GM20000 (cell line): ENCODE measurements at regions not wholly inside any gene's neighbourhood (a gene's known extent, or its start where the extent isn't known, plus 50 kb on each side); places are given as distances from the start of the nearest gene placed in this dataset.

Source experiments
- DNase-seq: peaks from one replicate; pipeline ENCODE4 v3.0.0; 2012; ENCODE audit warnings: low spot score
- CTCF ChIP-seq: IDR thresholded peaks from 2 replicates; pipeline ENCODE4 v1.5.1; 2012; ENCODE audit warnings: mild to moderate bottlenecking, control low read depth; ENCODE audit errors: extremely low read depth, missing control alignments

- peak; percentile 10 for DNase-seq
- peak; percentile 32 for TF ChIP-seq CTCF
These were observed 78.7 kb upstream of the DCLK2 start for GRCh38 chr4:149999485-150000074.

GRCh38 chr4:150001815-150002214 is 76.4 kb upstream of the DCLK2 start:
- no peak for DNase-seq
- TF ChIP-seq CTCF, result no peak

- DNase-seq, result no peak
- no peak for TF ChIP-seq CTCF
These were observed 75.7 kb upstream of the DCLK2 start for GRCh38 chr4:150002561-150002960.

GRCh38 chr4:150004481-150004880 is 73.8 kb upstream of the DCLK2 start:
- no peak for DNase-seq
- no peak for TF ChIP-seq CTCF

GRCh38 chr4:150005537-150005936 is 72.7 kb upstream of the DCLK2 start:
- no peak for TF ChIP-seq CTCF
- DNase-seq, result no peak

- no peak for DNase-seq
- TF ChIP-seq CTCF, result no peak
These were observed 72.0 kb upstream of the DCLK2 start for GRCh38 chr4:150006197-150006596.

GRCh38 chr4:150007512-150007911 is 70.7 kb upstream of the DCLK2 start:
- DNase-seq, result no peak

More at GRCh38 chr4:150007512-150007911, 70.7 kb upstream of the DCLK2 start:
- TF ChIP-seq CTCF, result no peak
